ENCODE measurements at regions not wholly inside any gene's neighbourhood (a gene's known extent, or its start where the extent isn't known, plus 50 kb on each side); places are given as distances from the start of the nearest gene placed in this dataset.

DNA sequence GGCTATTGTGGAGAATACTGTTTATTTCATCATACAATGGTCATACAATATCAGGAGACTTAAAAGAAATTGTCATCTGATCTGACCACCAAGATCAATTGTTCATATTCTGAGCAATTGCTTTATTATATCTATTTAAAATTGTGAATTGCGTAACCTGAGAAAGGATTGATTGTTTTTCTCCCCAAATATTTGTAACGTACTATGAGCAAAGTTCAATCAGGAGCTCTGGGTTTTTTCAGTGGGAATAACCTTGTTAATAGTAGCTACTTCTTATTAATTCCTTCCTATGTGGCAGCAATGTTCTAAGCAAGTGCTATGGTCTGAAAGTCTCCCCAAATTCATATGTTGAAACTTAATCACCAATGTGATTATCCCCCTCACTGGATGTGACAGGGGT lies 323.1 kb downstream of the ZPLD1 start (continued):
- no peak for TF ChIP-seq CHD7 (IDR thresholded peaks at IDR 0.05; ENCODE audit: insufficient replicate concordance, low read length)
- TF ChIP-seq EP300 (IDR thresholded peaks at IDR 0.05; ENCODE audit: borderline replicate concordance in 1 of 2, low read depth in 2 of 2, low read length in 2 of 2), result no peak
- no peak for TF ChIP-seq CBX5 (IDR thresholded peaks at IDR 0.05; ENCODE audit: low read depth, low read length)
- no peak for TF ChIP-seq CHD2 (IDR thresholded peaks at IDR 0.05; ENCODE audit: low read length)
- TF ChIP-seq BRCA1 (IDR thresholded peaks at IDR 0.05; ENCODE audit: low read depth, low read length), result no peak
- TF ChIP-seq HDAC2 (IDR thresholded peaks at IDR 0.05; ENCODE audit: borderline replicate concordance in 1 of 2, low read depth in 2 of 2, low read length in 2 of 2), result no peak
- TF ChIP-seq JUND (IDR thresholded peaks at IDR 0.05; ENCODE audit: low read length), result no peak
- TF ChIP-seq CEBPB (IDR thresholded peaks at IDR 0.05; ENCODE audit: low read depth, low read length), result no peak
- TF ChIP-seq KDM5A (IDR thresholded peaks at IDR 0.05; ENCODE audit: low read length), result no peak
